Activated CD4-positive, alpha-beta T cell treated with anti-CD3 and anti-CD28 coated beads, Interleukin-2, amount 50 U/mL, for 16 hours (primary cell): ENCODE measurements at regions not wholly inside any gene's neighbourhood (a gene's known extent, or its start where the extent isn't known, plus 50 kb on each side); places are given as distances from the start of the nearest gene placed in this dataset.
"Not testable (repeated sequence)": the region's sequence is repeated elsewhere in the genome, so short reads cannot be mapped to it uniquely, and the experiment has no call there.

ENCODE experiments used
- DNase-seq: peaks from one replicate; pipeline ENCODE4 v3.0.0-alpha.2; 2020

- DNase-seq = no peak
These were observed 604.7 kb upstream of the SOX9 start for GRCh38 chr17:71516149-71516548.

GRCh38 chr17:71519285-71519684 lies 601.5 kb upstream of the SOX9 start:
- no peak for DNase-seq

- no peak for DNase-seq
These were observed 599.1 kb upstream of the SOX9 start for GRCh38 chr17:71521724-71522123.

GRCh38 chr17:71522383-71522782 lies 598.4 kb upstream of the SOX9 start:
- no peak for DNase-seq

GRCh38 chr17:71527311-71527710 lies 593.5 kb upstream of the SOX9 start:
- no peak for DNase-seq

- DNase-seq = no peak
These were observed 592.6 kb upstream of the SOX9 start for GRCh38 chr17:71528210-71528609.

GRCh38 chr17:71530248-71530647 lies 590.6 kb upstream of the SOX9 start:
- no peak for DNase-seq

GRCh38 chr17:71535321-71535720 lies 585.5 kb upstream of the SOX9 start:
- no peak for DNase-seq

- no peak for DNase-seq
These were observed 574.4 kb upstream of the SOX9 start for GRCh38 chr17:71546419-71546818.

- DNase-seq = no peak
These were observed 572.9 kb upstream of the SOX9 start for GRCh38 chr17:71547904-71548303.

- no peak for DNase-seq
These were observed 572.2 kb upstream of the SOX9 start for GRCh38 chr17:71548540-71549190.

GRCh38 chr17:71550675-71551074 lies 570.1 kb upstream of the SOX9 start:
- no peak for DNase-seq

GRCh38 chr17:71553381-71553780 lies 567.4 kb upstream of the SOX9 start:
- no peak for DNase-seq

- DNase-seq = no peak
These were observed 561.9 kb upstream of the SOX9 start for GRCh38 chr17:71558901-71559300.

GRCh38 chr17:71572343-71572742 lies 548.5 kb upstream of the SOX9 start:
- no peak for DNase-seq

- DNase-seq = no peak
These were observed 542.4 kb upstream of the SOX9 start for GRCh38 chr17:71578446-71578845.

GRCh38 chr17:71580220-71580619 lies 540.6 kb upstream of the SOX9 start:
- DNase-seq = no peak

- DNase-seq = no peak
These were observed 535.3 kb upstream of the SOX9 start for GRCh38 chr17:71585540-71585939.

- DNase-seq = no peak
These were observed 528.4 kb upstream of the SOX9 start for GRCh38 chr17:71592431-71592830.

- DNase-seq = no peak
These were observed 527.7 kb upstream of the SOX9 start for GRCh38 chr17:71593078-71593477.

GRCh38 chr17:71599583-71599982 lies 521.2 kb upstream of the SOX9 start:
- DNase-seq = not testable (repeated sequence)

- no peak for DNase-seq
These were observed 520.6 kb upstream of the SOX9 start for GRCh38 chr17:71600137-71600789.

- DNase-seq = no peak
These were observed 518.8 kb upstream of the SOX9 start for GRCh38 chr17:71601894-71602504.

GRCh38 chr17:71613996-71614395 lies 506.8 kb upstream of the SOX9 start:
- no peak for DNase-seq

- no peak for DNase-seq
These were observed 505.0 kb upstream of the SOX9 start for GRCh38 chr17:71615820-71616219.
